HG03378 (cell line): ENCODE measurements at regions not wholly inside any gene's neighbourhood (a gene's known extent, or its start where the extent isn't known, plus 50 kb on each side); places are given as distances from the start of the nearest gene placed in this dataset.
"Not testable (repeated sequence)": the region's sequence is repeated elsewhere in the genome, so short reads cannot be mapped to it uniquely, and the experiment has no call there.

Source experiments
- ATAC-seq: cut with Tn5 transposase; IDR thresholded peaks from one replicate; pipeline ENCODE4 v1.9.1; 2021; ENCODE audit warnings: mild to moderate bottlenecking, moderate library complexity; ENCODE audit not compliant: unreplicated experiment

DNA sequence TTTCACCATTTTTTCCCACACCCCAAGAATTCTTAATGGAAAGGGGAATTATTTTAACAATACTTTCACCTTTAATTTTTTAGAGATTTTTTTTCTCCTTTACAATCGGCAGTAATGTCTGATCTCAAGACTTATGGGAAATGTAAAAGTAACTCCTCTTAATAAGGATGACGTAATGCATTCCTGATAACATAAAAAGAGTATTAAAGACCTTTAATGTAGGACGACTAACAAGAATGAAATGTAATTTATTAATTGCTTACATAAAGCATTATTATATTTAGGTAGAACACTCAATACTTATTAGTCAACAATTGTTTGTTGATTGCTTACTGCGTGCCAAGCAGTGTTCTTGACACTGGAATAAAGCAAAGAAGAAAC lies 416.8 kb upstream of the NAALADL2 start:
- no peak for ATAC-seq

- ATAC-seq: no peak
Measured at GRCh38 chr3:174444391-174444790, 414.7 kb upstream of the NAALADL2 start.

DNA sequence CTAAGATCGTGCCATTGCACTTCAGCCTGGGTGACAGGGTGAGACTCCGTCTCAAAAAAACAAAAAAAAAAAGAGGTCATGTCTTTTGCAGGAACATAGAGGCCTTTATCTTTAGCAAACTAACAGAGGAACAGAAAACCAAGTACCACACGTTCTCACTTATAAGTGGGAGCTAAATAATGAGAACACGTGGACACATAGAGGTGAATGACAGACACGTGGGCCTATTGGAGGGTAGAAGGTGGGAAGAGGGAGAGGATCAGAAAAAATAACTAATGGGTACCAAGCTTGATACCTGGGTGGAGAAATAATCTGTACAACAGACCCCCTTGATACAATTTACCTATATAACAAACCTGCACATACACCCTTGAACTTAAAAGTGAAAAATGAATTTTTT lies 401.4 kb upstream of the NAALADL2 start:
- ATAC-seq: no peak

DNA sequence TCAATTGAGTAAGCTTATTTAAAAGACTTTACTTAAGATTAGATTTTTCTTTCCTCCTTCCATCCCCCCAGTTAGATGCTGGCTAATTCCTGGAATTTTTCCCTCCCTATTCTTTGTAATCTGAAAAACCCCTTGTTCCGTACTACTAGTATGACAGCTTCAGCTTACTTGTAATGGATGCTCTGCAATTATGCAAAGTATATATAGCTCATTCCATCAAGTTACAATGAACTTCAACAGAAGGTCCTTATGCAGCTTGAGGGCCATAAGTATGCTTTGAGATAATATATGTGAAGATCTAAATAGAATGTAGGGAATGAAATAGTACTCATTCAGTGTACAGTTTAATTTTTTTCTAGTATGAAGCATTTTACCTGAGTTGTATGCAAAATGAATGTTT lies 398.3 kb upstream of the NAALADL2 start:
- no peak for ATAC-seq

GRCh38 chr3:174462916-174463315 lies 396.2 kb upstream of the NAALADL2 start:
- no peak for ATAC-seq

- no peak for ATAC-seq
Measured at GRCh38 chr3:174465177-174465576, 394.0 kb upstream of the NAALADL2 start.

DNA sequence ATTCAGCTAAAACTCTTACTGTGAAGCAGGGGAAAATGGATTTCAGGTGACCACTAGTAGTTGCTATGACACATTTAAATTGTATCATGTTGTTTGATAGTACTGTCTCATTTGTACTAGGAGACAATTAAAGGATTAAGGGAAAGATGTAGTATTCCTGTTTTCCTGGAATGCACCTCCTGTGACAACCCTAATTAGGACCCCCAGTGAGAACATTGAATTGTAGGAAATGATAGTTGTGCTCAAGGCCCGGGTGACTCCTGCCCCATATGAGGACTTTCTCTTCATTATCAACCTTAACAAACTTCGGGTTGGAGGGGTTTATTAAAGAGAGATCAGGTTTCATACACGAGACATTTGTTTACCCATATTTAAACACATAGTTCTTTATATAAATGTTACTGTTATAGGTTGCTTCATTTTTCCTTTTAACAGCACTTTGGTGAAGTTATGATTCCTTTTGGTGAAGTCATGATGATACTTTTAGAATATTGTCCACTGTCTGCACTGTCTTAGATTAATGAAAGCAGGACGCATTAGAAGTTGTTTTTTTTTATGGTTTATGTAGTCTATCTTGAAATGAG lies 392.6 kb upstream of the NAALADL2 start:
- no peak for ATAC-seq

DNA sequence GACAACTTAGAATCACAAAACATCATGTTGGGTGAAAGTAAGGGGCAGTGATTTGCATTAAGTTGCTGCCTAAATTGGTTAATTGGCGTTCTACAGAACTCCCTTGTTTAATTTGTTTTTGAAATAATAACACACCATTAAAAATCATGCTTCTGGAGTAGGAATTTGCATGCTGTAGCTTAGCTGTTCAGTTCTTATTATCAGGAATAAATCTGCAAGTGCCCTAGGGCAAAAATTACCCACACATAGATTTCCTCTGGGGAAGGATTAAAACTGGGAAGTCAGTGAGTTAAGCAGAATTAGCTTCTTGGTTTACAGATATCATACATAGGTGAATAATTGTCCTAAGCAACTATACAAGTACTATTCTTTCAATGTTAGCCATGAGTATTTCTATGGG lies 381.6 kb upstream of the NAALADL2 start:
- no peak for ATAC-seq

DNA sequence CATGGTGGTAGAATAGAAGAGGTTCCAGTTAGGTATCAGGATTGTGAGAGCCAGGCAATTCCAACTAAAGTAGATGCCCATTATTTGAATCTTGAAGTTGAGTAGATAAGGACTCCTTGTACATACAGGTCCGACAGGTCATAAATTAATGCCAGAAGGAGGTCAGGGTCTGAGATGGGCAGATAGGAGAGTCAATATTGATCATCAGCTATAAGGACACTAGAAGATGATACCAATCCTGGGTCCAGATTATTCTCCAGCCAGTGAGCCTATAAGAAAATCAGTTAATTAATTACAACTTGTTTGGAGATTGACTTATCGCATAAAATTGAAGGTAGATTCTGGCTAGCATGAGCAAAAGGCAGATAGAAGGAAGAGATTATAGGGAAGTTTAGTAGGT lies 378.4 kb upstream of the NAALADL2 start:
- ATAC-seq: no peak

DNA sequence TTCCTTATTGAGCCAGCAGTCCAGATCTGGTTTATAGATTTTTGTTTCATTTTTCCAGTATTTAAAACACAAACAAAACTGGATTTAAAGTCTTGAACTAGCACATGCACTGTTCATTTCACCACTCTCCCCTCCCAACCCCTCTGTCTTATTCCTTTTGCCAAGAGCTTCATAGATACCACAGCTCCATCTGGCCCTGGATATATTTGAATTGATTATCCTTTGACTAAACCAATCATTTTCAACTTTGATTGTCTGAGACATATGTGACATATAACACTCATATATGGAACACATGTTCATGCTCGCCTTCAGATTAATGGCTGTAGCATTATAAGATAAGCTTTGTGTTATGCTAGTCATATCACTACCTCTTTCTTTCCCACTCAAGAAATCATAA lies 376.6 kb upstream of the NAALADL2 start:
- no peak for ATAC-seq

DNA sequence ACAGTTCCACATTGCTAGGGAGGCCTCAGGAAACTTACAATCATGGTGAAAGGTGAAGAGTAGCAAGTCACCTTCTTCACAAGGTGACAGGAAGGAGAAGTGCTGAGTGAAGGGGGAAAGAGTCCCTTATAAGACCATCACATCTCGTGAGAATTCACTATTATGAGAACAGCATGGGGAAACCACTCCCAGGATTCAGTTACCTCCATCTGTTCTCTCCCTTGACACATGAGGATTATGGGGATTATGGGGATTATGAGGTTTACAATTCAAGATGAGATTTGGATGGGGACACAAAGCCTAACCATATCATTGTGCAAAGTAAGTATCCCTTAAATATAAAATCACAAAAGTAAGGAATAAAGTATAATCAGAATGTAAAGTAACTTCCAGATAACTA lies 375.9 kb upstream of the NAALADL2 start:
- ATAC-seq: no peak

GRCh38 chr3:174483856-174484255 lies 375.3 kb upstream of the NAALADL2 start:
- not testable (repeated sequence) for ATAC-seq

GRCh38 chr3:174488527-174488926 lies 370.6 kb upstream of the NAALADL2 start:
- ATAC-seq: no peak

DNA sequence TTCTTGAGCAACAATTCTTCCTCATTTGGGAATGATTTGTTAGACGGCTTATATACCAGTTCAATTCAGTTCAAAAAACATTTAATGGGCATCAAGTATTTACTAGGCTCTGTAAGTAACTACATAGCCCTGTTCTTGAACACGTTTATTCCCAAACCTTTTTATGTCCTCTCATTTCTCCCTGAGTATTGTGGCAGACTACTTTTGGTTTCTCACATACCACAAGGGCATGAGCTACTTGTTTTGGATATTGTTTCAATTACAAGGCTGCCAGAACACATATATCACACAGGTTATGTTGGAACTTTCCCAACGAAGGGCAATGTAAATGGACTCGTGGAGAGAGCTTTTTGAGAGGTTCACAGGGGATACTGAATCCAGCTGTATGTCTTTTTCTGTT lies 363.8 kb upstream of the NAALADL2 start:
- no peak for ATAC-seq

DNA sequence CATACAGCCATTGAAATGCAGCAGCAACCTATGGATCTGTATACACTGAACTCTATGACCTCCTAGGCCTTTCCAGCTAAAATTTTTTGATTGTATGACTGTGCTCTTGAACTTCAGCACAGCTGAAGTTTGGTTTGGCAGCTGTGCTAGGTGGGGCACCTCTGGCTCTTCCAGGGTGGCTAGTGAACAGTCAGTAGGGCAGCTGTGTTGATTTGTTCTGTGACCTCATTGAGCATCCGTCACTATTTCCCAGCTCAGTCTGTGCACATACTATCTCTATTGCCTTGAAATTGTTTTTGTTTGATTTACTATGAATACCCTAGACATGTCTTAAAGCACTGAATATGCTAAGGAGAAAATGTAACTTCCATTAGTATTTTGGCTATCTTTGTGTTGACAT lies 363.2 kb upstream of the NAALADL2 start:
- ATAC-seq: no peak

- ATAC-seq: no peak
Measured at GRCh38 chr3:174498638-174499037, 360.5 kb upstream of the NAALADL2 start.

- ATAC-seq: no peak
Measured at GRCh38 chr3:174505266-174505665, 353.9 kb upstream of the NAALADL2 start.

DNA sequence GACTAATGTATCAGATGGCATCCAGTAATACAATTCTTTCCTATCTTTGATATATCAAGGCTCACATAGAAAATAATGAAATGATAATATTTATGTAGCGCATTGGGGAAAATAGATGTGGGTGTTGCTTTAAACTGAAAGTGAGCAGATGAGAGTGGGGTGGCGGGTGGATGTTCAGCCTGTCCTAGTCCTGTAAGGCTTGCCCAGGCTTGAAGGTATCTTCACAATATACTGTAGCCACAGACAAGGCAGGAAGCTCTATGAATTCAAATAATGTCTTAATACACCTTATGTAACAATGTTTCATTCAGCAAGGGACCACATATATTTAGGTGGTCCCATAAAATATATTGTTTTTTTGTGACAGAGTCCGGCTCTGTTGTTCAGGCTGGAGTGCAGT lies 334.9 kb upstream of the NAALADL2 start:
- no peak for ATAC-seq

DNA sequence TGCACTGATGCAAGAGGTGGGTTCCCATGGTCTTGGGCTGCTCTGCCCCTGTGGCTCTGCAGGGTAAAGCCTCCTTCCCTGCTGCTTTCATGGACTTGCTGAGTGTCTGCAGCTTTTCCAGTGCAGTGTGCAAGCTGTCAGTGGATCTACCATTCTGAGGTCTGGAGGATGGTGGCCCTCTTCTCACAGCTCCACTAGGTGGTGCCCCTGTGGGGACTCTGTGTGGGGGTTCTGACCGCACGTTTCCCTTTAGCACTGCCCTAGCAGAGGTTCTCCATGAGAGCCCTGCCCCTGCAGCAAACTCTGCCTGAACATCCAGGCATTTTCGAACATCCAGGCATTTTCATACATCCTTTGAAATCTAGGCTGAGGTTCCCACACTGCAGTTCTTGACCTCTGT lies 329.8 kb upstream of the NAALADL2 start:
- ATAC-seq: no peak

DNA sequence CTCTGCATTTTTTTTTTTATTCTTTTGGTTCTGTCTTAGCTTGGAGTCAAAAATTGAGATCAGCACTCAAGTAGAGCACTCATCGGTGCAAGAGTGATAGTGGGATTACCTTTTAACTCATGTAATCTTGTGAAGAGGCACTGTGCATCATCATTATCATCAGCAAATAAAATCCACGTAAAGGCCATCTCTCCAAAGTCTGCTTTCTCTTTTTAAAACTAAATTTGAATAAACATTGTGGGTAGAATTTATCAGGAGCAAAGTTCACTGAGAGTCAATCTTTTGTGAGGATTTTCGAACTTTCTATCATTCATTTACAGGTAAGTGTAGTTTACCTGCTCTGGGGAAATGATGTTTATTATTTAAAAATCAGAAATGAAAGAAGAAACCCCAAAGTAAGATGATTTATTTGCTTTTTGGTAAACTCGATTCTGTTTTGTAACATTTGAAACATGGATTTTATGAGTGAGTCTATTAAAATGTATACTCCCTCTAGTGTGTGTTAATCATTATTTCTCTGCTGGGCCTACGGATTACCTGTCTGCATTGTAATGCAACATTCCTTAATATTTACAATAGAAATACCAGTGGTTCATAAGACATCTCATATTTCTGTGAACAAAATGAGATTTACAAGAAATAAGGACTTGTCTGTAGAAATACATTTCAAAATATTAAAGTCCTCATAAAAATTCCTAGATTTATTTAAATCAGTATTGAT lies 327.7 kb upstream of the NAALADL2 start:
- ATAC-seq: no peak

- no peak for ATAC-seq
Measured at GRCh38 chr3:174532216-174532615, 326.9 kb upstream of the NAALADL2 start.

GRCh38 chr3:174532776-174533175 lies 326.4 kb upstream of the NAALADL2 start:
- ATAC-seq: no peak

- no peak for ATAC-seq
Measured at GRCh38 chr3:174533286-174533685, 325.8 kb upstream of the NAALADL2 start.
